ENCODE measurements at regions not wholly inside any gene's neighbourhood (a gene's known extent, or its start where the extent isn't known, plus 50 kb on each side); places are given as distances from the start of the nearest gene placed in this dataset.

DNA sequence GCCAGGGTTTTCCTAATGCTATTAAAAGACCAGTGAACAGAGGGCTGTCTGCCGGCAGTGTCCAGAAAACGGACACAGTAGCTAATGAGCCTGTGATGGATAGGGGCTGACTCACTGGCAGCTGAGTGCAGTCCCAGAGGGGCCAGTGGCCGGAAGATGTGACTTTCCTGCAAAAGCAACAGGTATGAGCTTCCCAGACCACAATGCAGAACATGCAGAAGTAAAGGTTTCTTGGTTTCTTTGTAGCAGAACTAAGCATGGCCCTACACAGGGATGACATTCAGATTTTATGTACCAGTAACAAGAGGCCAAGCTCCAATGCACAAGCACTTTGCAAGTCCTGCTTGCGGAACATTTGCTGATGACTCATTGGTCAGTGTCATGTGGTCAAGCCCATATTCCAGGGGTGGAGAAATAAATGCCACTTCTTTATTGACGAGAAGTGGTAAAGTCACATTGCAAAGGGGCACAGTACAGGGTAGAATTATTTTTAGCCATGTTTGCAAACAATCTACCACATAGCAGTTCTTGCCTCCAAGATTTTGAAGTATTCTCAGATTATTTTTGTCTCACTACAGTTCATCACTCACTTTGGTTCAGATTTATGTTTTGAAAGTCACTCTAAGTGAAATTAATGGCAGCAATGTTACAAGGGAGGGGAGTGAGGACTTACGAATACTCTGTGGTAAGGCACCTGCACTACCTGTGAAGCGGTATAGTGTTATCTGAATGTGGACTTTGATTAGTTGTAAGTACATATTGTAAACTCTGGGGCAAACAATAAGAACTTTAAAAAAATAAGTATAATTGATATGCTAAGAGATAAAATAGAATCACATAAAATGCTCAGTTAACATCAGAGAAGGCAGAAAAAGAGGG lies 263.3 kb downstream of the ABHD5 start:
- DNase-seq: no peak

DNA sequence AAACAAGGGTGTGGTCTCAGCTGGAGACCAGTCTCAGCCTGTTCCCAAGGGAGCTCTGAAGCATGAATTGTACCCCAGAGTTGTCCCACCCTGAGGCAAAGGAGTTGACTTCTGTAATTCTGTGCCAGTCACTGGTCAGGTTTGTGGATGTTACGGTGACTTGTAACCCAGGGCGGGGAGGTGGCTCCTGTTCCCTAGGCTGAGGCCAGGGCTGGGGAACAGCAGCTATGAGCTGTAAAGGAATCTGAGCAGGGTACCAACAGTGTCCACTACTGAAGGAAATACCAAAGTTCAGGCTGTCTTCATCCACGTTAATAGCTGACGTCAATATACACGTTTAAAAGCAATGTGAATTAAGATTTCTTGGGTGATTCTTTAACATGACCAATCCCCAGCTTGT lies 266.2 kb downstream of the ABHD5 start:
- DNase-seq: no peak

DNA sequence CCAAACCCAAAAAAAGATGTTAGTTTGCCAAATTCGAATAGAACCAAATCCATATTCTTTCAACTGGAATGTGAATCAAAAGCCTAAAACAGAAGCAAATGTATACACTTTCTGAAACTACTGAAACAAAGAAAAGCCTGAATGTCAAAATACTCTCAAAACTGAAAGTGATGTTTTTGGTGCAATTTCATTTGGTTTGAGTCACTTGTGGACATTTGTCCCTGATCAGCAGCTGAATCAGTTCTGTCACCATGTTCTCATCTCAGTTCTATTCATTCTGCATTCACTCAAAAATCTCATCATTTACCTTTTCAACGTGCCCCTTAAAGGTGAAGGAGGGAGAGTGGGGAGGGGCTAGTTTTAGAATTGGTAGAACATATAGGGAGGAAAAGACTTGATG lies 266.8 kb downstream of the ABHD5 start:
- DNase-seq: no peak

DNA sequence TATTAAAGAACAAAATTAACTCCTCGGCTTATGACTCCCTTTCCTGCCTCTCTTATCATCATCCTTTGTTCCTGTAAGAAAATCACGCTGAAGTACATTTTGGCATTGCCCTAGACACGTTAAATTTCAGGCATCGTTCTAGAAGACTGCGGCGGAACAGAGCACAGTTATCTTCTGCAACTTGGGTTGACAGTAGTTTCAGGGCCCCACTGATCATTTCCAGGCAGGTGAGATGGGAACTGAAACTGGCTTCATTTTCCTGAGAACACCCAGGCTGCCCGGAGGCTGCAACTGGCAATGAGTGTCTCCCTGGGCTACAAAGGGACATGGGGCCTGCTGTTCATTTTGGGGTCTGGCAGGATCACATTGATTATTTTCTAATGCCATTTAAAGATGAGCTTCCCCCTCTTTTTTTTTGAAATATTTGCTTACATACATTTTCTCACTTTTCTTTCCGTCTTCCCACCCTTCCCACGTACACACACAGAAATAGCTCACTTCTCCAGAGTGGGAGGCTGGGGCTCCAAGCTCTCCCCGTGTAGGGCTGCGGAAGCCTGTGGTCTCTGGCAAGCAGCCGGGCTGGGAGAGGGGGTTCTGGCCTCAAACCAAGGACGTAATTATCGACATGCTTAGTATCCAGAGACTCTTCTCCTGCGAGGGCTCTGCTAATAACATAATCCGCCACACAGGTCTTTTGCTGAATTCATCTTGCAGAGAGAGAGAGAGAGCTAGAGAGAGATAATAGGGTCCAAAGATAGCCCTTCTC lies 267.4 kb downstream of the ABHD5 start:
- no peak for DNase-seq

DNA sequence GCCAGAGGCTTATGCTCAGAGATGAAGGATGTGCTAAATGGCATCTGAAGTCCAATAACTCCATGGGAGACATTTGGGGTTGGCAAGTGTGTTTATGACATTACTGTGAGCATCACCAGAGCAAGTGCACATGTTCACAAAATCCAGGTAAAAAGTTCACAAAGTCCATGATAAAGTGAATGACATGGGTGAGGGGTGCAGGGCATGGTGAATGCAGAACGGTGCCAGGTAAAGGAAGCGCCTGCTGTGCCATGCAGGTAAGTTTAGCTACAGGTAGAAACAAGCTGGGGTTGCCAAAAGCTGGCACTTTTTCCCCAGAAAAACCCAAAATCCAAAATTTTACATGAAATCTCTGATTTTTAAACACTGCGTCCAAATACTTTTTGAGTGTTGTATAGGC lies 268.2 kb downstream of the ABHD5 start:
- DNase-seq: no peak

DNA sequence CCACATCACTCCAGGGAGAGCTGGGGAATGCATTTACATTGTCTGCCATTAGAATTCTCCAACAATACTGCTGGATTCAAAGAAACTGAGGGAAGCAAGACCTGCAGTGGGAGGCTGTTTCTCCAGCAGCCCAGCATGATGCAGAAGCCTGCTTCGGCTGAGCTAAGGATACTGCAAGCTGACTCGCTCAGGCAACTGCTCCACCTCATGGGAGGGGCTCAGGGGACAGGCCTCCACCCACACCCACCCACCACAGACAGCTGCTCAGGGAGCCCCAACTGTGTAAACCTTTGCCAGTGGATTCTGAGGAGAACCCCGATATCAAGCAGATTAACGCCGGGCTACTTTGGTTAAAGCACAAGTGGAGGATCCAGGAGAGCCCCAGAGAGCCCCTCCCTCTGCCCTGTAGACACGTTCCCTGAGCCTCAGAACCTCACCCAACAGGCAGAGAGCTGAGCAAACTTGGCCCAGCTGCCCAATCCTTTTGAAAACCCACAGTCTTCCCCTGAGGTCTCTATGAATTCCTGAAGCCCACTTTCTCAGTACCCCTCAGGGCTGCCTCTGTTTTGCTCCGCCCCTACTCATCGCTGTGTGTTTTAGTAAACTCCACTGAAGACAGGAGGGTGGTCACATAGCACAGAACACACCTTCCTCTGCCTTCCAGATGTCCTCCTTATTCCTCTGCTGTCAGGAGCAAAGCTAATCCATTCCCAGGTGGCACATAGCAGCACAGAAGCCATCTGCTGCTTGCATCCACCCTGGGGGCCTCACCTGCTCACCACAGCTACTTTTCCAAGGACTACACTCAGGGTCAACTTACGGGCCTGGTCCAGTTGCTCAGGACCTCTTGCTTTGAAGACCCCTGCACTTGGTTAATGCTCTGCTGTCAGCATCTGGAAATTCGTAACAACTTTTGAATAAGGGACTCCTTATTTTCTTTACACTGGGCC lies 269.0 kb downstream of the ABHD5 start:
- DNase-seq: no peak

DNA sequence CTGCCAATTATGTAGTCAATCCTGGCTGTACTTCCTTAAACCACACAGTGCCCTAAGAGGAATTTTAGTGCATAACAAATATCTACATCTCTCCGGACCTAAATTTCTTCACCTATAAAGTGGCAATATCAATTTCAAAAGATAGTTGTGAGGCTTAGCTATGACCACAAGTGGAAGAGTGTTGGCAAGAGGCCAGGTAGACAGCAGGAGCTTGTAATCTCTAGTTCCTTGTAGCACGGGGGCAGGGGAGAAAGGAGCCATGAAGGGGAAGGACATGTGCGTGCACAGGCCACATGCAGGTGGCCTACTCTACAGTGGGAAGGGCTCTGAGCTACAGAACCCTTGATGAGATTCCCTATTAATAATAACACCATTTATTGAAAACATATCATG lies 269.7 kb downstream of the ABHD5 start:
- DNase-seq: no peak

DNA sequence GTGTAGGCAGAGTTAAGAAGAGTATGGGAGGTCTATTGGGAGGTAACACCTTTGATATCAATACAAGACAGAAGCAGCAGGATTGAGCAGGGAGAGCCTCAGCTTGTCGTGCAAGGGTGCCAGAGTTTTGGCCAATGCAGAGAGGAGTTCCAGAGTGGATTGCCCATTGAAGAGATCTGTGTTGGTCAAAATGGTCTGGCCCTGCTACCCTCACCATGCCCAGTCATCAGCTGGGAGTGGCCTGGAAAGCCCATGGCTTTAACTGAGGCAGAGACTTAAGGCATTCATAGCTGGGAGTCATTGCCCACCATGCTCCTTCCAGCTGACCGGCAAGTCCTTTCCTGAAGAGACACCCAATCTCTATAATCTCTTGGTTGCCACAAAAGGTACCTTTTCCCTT lies 271.3 kb downstream of the ABHD5 start:
- no peak for DNase-seq

DNA sequence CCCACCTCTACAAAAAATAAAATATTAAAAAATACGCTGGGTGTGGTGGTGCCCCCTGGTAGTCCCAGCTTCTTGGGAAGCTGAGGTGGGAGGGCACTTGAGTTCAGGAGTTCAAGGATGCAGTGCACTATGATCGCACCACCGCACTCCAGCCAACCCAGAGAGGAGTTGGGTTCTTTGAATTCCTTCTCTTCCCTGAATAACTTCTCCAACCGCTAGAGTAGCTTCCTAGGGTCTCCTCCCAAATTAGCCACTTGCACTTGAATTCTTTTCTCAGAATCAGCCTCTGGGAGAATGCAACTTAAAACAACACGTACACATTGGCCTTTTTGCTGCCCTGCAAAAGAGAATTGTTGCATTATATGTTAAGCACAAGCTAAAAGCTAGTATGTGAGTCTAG lies 272.5 kb downstream of the ABHD5 start:
- no peak for DNase-seq

DNA sequence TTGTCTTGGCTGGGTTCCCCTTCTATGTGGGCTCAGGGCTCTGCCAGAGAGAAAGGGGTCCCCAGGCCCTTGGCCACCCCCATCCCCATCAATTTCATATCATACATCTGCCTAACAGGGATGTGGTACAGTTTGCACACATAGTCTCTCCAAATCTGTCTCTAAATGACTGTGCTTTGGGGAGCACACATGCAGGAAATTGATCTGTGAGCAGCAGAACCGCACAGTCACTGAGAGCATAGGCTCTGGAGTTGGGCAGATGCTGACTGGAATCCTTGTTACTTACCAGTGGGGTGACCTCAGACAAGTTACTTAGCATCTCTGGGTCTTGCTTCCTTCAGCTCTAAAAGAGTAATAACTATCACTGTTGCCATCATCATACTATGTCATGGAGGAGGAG lies 273.9 kb downstream of the ABHD5 start:
- no peak for DNase-seq

DNA sequence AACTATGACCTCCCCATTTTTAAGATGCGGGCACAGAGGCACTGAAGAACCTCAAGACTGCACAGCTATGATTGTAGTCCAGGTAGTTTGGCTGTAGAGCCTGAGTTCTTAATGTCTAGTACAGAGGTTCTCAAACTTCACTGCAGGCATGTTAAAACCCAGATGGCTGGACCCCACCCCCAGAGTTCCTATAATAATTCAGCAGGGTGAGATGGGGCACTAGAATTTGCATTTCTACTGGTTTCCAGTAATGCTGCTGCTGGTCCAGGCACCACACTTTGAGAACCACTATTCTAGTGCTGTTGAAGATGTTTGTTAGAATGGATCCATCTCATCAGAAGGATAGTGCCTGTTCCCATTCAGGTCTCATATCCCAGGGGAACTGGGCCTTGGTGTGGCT lies 274.9 kb downstream of the ABHD5 start:
- no peak for DNase-seq

DNA sequence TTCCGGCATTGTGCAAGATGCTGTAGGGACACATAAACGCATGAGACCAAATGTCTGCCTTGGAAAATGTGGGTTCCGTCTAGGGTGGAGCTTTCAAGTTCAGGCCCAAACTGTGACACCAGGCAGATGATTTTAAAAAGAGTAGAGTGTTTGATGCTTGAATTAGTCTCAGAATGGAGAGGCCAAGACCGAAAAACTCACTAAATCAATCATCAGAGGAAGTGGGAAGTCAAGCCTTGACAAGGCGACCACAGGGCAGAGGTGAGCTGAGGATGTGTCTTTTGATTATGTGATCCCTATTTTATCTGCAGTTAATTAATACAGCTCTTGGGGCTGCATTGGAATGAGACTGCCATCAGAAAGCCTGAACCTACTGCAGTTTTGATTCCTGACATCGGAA lies 275.4 kb downstream of the ABHD5 start:
- DNase-seq: no peak

DNA sequence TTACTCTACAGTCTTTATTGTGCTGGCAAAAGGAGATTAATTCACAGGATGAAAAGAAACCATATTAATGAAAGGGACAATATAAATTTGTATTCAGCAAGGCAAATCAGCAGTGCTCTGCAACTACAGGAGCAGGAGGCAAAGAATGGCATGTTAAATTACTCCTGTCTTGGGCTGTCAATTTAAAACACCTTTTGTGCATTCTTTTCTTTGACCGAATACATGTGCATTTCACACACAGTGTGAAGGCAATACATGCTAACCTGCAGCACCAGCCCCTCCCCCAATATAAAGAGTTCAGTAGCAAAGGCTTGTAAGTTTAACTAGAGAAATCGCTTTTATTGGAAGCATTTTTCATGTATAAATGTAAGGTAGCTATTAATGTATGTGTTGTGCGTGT lies 275.2 kb upstream of the TOPAZ1 start:
- DNase-seq: no peak

DNA sequence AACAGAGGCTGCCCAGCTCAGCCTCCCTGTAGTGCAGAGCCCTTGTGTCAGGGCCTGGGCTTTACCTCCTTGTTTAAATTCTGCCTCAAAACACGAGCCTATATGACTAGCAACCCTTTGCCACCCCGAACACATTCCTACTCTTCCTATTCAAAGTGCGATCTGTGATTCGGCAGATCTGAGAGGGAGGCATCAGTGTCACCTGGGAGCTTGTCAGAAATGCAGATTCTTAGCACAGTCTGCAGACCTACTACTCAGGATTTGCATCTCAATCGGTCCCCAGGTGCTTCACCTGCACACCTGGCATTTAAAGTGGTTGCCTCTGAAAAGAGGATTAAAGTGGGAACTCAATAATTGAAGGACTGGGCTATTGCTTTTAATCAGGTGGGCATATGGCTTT lies 273.2 kb upstream of the TOPAZ1 start:
- no peak for DNase-seq

DNA sequence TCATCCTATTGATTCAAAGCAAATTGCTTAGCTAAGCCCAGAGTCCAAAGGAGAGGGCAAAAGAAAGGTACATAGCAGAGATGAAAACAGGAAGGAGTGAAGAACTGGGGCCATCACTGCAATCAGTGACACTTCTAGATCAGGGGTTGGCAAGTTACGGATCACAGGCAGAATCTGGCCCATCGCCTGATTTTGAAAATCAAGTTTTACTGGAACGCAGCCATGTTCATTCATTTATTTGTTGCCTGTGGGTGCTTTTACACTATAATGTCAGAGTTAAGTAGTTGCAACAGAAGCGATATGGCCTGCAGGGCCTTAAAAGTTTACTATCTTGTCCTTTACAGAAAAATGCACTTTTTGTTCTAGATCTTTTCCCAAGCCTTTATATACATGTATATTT lies 271.7 kb upstream of the TOPAZ1 start:
- DNase-seq: no peak

DNA sequence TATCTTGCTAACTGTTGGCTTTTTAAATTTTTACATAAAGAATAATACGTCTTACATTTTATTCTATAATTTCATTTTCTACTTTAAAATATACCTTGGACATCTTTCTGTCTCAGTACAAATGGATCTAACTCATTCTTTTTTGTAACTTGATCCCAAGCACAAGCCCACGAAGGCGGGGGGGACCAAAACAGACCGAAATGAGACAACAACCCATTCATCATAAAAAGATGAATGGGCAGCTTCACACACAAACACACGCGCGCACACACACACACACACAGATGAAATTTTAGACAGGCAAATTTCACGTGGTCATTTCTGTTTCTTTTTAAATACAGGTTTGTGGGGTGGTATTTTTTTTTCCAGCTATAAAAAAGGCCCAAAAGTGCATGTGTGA lies 271.3 kb upstream of the TOPAZ1 start:
- DNase-seq: no peak

DNA sequence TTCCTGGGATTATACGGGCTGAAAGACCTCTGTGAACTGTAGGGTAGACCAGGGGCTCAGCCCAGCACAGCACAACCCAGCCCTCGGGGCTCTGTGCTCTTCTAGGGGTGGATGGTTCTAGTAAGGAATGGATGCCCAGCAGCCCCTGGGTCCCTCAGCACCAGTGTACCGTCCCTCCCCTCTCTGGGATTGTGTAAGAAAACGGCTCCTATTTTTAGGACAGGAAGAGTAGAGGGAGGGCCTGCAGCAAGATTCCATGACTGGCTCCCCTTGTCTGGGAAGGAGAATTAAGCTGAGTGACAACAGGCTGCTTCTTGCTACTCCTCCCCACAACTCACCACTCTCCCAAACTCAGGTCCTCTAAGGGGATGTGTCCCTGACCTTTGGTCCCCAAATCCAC lies 270.8 kb upstream of the TOPAZ1 start:
- no peak for DNase-seq

DNA sequence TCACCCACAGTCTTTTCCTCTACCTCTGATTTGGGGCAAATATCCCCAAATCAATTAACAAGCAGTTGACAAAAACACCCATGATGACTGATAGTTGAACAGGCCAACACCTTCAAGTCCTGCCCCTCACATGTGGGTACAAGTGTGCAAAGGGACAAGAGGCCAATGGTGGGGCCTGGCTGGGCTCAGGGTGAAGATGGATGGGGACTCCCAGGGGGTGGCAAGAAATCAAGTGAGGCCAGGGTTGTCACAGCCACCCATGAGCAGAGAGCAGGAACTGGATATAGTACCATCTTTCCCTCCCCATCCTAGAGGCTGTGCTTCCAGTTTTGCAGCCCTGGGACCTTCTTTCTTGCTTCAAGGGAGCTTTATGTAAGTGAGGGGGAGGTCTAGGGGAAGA lies 270.2 kb upstream of the TOPAZ1 start:
- DNase-seq: no peak

DNA sequence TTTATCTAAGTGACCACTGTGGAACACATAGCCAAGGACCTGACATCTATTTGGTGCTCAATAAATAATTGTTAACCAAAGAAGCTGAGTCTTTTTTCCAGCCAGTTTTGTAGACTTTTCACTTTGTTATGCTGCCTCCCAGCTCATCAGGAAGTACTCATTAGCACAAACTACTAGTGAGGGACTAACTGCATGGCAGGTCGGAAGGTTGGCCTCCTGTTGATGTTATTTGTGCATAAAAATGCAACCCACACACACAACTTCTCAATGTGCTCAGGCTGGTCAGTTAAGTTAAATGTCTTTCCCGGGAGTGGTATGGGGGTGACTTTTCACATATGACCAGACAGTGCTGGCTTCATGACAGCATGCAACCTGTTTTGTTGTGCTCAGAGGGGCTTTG lies 263.0 kb upstream of the TOPAZ1 start:
- DNase-seq: no peak

DNA sequence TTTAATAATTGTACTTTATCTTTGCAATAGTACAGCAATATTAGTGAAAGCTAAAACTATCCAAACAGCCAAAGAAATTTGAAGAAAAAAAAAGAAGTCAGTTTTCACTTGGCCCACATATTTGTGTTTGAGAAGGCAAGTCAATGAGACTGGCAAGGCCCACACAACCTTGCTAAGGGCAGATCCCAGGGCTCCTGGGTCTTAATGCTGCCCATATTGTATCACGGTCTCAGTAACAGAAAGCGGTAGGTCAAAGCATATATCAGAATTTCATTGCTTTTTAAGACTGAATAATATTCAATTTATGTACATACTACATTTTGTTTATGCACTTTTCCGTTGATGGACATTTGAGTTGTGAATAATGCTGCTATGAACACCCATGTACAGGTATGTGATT lies 262.0 kb upstream of the TOPAZ1 start:
- no peak for DNase-seq

DNA sequence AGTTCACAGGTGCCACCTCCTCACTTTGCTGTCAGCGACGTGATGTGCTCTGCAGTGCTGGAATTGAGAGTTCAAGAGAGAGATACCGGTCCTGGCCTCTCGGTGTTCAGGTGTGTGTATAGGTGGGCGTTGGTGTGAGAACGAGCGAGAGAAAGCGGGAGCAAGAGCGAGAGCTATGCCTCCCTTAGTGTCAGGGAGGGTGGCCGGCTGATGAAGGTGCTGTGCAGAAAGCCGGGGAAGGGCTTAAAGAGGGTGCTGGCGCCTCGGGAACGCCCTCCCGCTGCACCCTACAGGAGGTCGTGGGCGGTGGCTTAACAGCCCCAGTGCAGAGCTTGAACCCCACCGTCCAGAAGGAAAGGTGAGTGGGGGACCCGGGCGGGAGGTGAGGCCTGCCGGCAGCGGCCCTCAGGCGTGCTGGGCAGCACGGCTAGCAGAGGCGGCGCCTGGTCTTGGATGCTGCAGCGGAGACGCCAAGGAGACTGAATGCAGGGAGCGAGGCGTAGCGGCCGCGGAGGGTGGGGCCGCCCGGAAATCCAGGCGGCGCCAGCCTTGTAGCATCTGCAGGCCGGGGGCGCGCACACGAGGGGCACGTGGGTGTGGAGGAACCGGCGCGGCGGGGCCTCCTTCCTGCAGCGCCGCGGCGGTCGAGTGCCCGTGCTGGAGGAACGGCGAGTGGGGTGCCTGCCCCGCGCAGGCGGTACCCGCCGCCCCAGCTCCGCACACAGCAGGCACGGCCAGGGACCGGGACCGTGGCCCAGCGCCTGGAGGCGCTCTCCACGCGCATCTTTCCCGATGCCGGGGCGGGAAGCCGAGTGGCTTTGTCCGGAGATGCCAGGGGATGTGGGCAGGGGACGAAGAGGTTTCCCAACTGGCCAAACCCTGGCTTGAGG lies 246.8 kb upstream of the TOPAZ1 start:
- no peak for DNase-seq
